D721Med (cell line): ENCODE measurements at regions not wholly inside any gene's neighbourhood (a gene's known extent, or its start where the extent isn't known, plus 50 kb on each side); places are given as distances from the start of the nearest gene placed in this dataset.

Experiments
- DNase-seq: peaks from one replicate; pipeline ENCODE4 v3.0.0; 2011; ENCODE audit warnings: low spot score; ENCODE audit not compliant: insufficient read length
- FAIRE-seq: peaks from 2 replicates; lab custom pipeline; 2011; peaks lifted over from hg19 to GRCh38; lab: Jason Lieb, UNC
- CTCF ChIP-seq: IDR thresholded peaks from 2 replicates; pipeline ENCODE4 v1.5.1; 2012; ENCODE audit warnings: mild to moderate bottlenecking, control low read depth; ENCODE audit not compliant: insufficient read depth; ENCODE audit errors: missing control alignments

GRCh38 chr6:81694855-81695254 is 57.6 kb downstream of the TENT5A start:
- DNase-seq = no peak
- TF ChIP-seq CTCF = no peak
- FAIRE-seq = no peak

GRCh38 chr6:81694207-81694606 is 58.3 kb downstream of the TENT5A start:
- TF ChIP-seq CTCF = no peak
- DNase-seq = no peak
- no peak for FAIRE-seq

- no peak for TF ChIP-seq CTCF
- no peak for DNase-seq
- no peak for FAIRE-seq
Measured at GRCh38 chr6:81693266-81693665, 59.2 kb downstream of the TENT5A start.

GRCh38 chr6:81690073-81690472 is 62.4 kb downstream of the TENT5A start:
- no peak for DNase-seq
- TF ChIP-seq CTCF = no peak
- no peak for FAIRE-seq

GRCh38 chr6:81689580-81689979 is 62.9 kb downstream of the TENT5A start:
- TF ChIP-seq CTCF = no peak
- no peak for DNase-seq
- FAIRE-seq = no peak

- no peak for TF ChIP-seq CTCF
- no peak for DNase-seq
- no peak for FAIRE-seq
Measured at GRCh38 chr6:81683912-81684311, 68.6 kb downstream of the TENT5A start.

GRCh38 chr6:81682858-81683620 is 69.4 kb downstream of the TENT5A start:
- no peak for FAIRE-seq
- no peak for TF ChIP-seq CTCF
- no peak for DNase-seq
